H1 (cell line): ENCODE measurements at regions not wholly inside any gene's neighbourhood (a gene's known extent, or its start where the extent isn't known, plus 50 kb on each side); places are given as distances from the start of the nearest gene placed in this dataset.

ENCODE experiments used
- CTCF ChIA-PET: fragments of 300-600 bp; sonication (Branson Sonifier 250); formaldehyde crosslinking; loops from one replicate; lab custom pipeline; 2021; ENCODE audit not compliant: partially characterized antibody; lab: Charles Lee
- POLR2A ChIA-PET: fragments of 300-600 bp; sonication (Branson Sonifier 250); formaldehyde crosslinking; loops from one replicate; lab custom pipeline; 2021; ENCODE audit warnings: inconsistent platforms; ENCODE audit not compliant: partially characterized antibody; lab: Charles Lee
- DNase-seq, 2 experiments: peaks; one replicate each; pipeline versions ENCODE4 v3.0.0 to v3.0.0-alpha.2; 2010 to 2022; ENCODE audit warnings: low spot score in 2 of 2, low read depth in 1 of 2, mixed read lengths in 1 of 2
- FAIRE-seq: peaks from 2 replicates; lab custom pipeline; 2011; peaks lifted over from hg19 to GRCh38; lab: Jason Lieb, UNC
- H2AFZ ChIP-seq: 2 replicates; pipeline ENCODE4 v1.8.1; 2012; ENCODE audit warnings: low read length, inconsistent platforms
- H2AK5ac ChIP-seq: 2 replicates; pipeline ENCODE4 v1.6.1; 2013; ENCODE audit warnings: low read depth, low read length
- H2BK120ac ChIP-seq: replicated peaks from 2 replicates; pipeline ENCODE3; 2013; ENCODE audit warnings: low read depth, low read length, inconsistent platforms
- H2BK12ac ChIP-seq: 2 replicates; pipeline ENCODE4 v1.6.1; 2013; ENCODE audit warnings: low read depth, low read length
- H2BK15ac ChIP-seq: 2 replicates; pipeline ENCODE4 v1.6.1; 2013; ENCODE audit warnings: low read length
- H2BK20ac ChIP-seq: 2 replicates; pipeline ENCODE4 v1.6.1; 2013; ENCODE audit warnings: low read length
- H2BK5ac ChIP-seq: 2 replicates; pipeline ENCODE4 v1.6.1; 2013; ENCODE audit warnings: low read depth, low read length
- H3K14ac ChIP-seq: 2 replicates; pipeline ENCODE4 v1.6.1; 2013; ENCODE audit warnings: inconsistent platforms; ENCODE audit not compliant: insufficient read length
- H3K18ac ChIP-seq: 2 replicates; pipeline ENCODE4 v1.6.1; 2013; ENCODE audit warnings: low read length; ENCODE audit errors: extremely low read depth
- H3K23ac ChIP-seq: 2 replicates; pipeline ENCODE4 v1.6.1; 2013; ENCODE audit warnings: inconsistent platforms; ENCODE audit not compliant: insufficient read length
- H3K23me2 ChIP-seq: 2 replicates; pipeline ENCODE4 v1.6.1; 2013; ENCODE audit warnings: low read depth, low read length
- H3K27ac ChIP-seq: 2 replicates; pipeline ENCODE4 v1.6.1; 2011; ENCODE audit warnings: low read depth, low read length, inconsistent platforms
- H3K27me3 ChIP-seq, 4 experiments: replicated peaks in 1 of 4; 1 replicate in 1 of 4; 2 replicates in 3 of 4; pipeline versions ENCODE4 v1.6.1 to v1.8.1; 2011 to 2013; ENCODE audit warnings: low read length in 3 of 4, mild to moderate bottlenecking in 3 of 4, inconsistent platforms in 2 of 4, mixed read lengths in 2 of 4, moderate library complexity in 1 of 4; ENCODE audit not compliant: control insufficient read depth in 3 of 4, insufficient read depth in 3 of 4; ENCODE audit errors: extremely low read depth in 1 of 4
- H3K36me3 ChIP-seq, 4 experiments: 2 replicates each; pipeline versions ENCODE4 v1.6.1 to v1.8.1; 2011 to 2013; ENCODE audit warnings: mild to moderate bottlenecking in 4 of 4, low read length in 3 of 4, moderate library complexity in 2 of 4, control low read depth in 1 of 4, inconsistent platforms in 1 of 4; ENCODE audit not compliant: insufficient read depth in 4 of 4, control insufficient read depth in 2 of 4
- H3K4ac ChIP-seq: replicated peaks from 2 replicates; pipeline ENCODE3; 2013; ENCODE audit warnings: low read length, low read depth, mixed read lengths, inconsistent platforms; ENCODE audit not compliant: insufficient read length
- H3K4me1 ChIP-seq, 4 experiments: replicated peaks in 1 of 4; 1 replicate in 1 of 4; 2 replicates in 3 of 4; pipeline versions ENCODE4 v1.6.1 to v1.8.1; 2011 to 2013; ENCODE audit warnings: low read length in 3 of 4, inconsistent platforms in 2 of 4, mixed read lengths in 1 of 4; ENCODE audit not compliant: insufficient read depth in 4 of 4, control insufficient read depth in 3 of 4
- H3K4me2 ChIP-seq, 2 experiments: 2 replicates each; pipeline versions ENCODE4 v1.6.1 to v1.8.1; 2011 to 2013; ENCODE audit warnings: low read depth in 2 of 2, low read length in 2 of 2, control low read depth in 1 of 2, inconsistent platforms in 1 of 2, mild to moderate bottlenecking in 1 of 2; ENCODE audit not compliant: insufficient read depth in 1 of 2
- H3K4me3 ChIP-seq, 4 experiments: fragments of 200-600, 300-600 bp in 1 of 4; sonication (generic), shearing (Covaris generic), sonication (Bioruptor Twin) in 1 of 4; 2 replicates each; pipeline versions ENCODE4 v1.5.1 to v1.8.1; 2011 to 2016; ENCODE audit warnings: low read length in 4 of 4, low read depth in 3 of 4, control low read depth in 2 of 4, inconsistent platforms in 2 of 4, mild to moderate bottlenecking in 2 of 4, mixed read lengths in 1 of 4, moderate library complexity in 1 of 4; ENCODE audit not compliant: insufficient read depth in 2 of 4; ENCODE audit errors: extremely low read depth in 1 of 4
- H3K56ac ChIP-seq: replicated peaks from 2 replicates; pipeline ENCODE3; 2013; ENCODE audit warnings: low read depth, mild to moderate bottlenecking, mixed read lengths, low read length, inconsistent platforms; ENCODE audit not compliant: insufficient read length
- H3K79me1 ChIP-seq: 2 replicates; pipeline ENCODE4 v1.6.1; 2013; ENCODE audit warnings: low read depth, low read length, control low read depth
- H3K79me2 ChIP-seq, 2 experiments: 2 replicates each; pipeline versions ENCODE4 v1.6.1 to v1.8.1; 2012 to 2013; ENCODE audit warnings: low read length in 2 of 2, mild to moderate bottlenecking in 2 of 2, inconsistent platforms in 1 of 2; ENCODE audit not compliant: insufficient read depth in 2 of 2, control insufficient read depth in 1 of 2
- H3K9ac ChIP-seq, 4 experiments: replicated peaks in 1 of 4; 1 replicate in 1 of 4; 2 replicates in 3 of 4; pipeline versions ENCODE4 v1.6.1 to v1.8.1; 2011 to 2013; ENCODE audit warnings: low read depth in 3 of 4, low read length in 3 of 4, control low read depth in 2 of 4, mild to moderate bottlenecking in 2 of 4, moderate library complexity in 2 of 4, inconsistent platforms in 1 of 4; ENCODE audit errors: extremely low read depth in 1 of 4
- H3K9me3 ChIP-seq, 2 experiments: 2 replicates each; pipeline versions ENCODE4 v1.6.1 to v1.8.1; 2012 to 2013; ENCODE audit warnings: mild to moderate bottlenecking in 2 of 2, moderate library complexity in 2 of 2, control low read depth in 1 of 2, inconsistent platforms in 1 of 2, low read depth in 1 of 2, low read length in 1 of 2, mixed read lengths in 1 of 2; ENCODE audit not compliant: insufficient read depth in 2 of 2
- H4K20me1 ChIP-seq, 2 experiments: replicated peaks in 1 of 2; 2 replicates each; pipeline versions ENCODE3 to v1.8.1; 2011 to 2013; ENCODE audit warnings: inconsistent platforms in 2 of 2, low read length in 2 of 2, mild to moderate bottlenecking in 1 of 2; ENCODE audit not compliant: insufficient read depth in 2 of 2, control insufficient read depth in 1 of 2
- H4K5ac ChIP-seq: 2 replicates; pipeline ENCODE4 v1.6.1; 2013; ENCODE audit warnings: low read length, low read depth, mixed read lengths, inconsistent platforms; ENCODE audit not compliant: insufficient read length
- H4K8ac ChIP-seq: 2 replicates; pipeline ENCODE4 v1.8.0; 2013; ENCODE audit warnings: mild to moderate bottlenecking, moderate library complexity, low read length, inconsistent platforms; ENCODE audit not compliant: insufficient read depth; ENCODE audit errors: extremely low read depth
- H4K91ac ChIP-seq: replicated peaks from 2 replicates; pipeline ENCODE3; 2013; ENCODE audit warnings: low read length, mixed read lengths, inconsistent platforms; ENCODE audit not compliant: insufficient read length
- ASH2L ChIP-seq: fragments of 200-600, 300-600 bp; sonication (generic); IDR thresholded peaks from one replicate; pipeline ENCODE4 v1.7.1; 2017; ENCODE audit warnings: low read length
- BRCA1 ChIP-seq: IDR thresholded peaks from 2 replicates; pipeline ENCODE4 v1.6.1; 2012; ENCODE audit warnings: low read depth, low read length, improper control_type of control experiment
- EP300 ChIP-seq, 2 experiments: IDR thresholded peaks; 1 replicate in 1 of 2; 2 replicates in 1 of 2; pipeline ENCODE4 v1.6.1; 2011 to 2012; ENCODE audit warnings: low read depth in 2 of 2, low read length in 2 of 2, mild to moderate bottlenecking in 2 of 2, borderline replicate concordance in 1 of 2, inconsistent platforms in 1 of 2, moderate library complexity in 1 of 2
- JUND ChIP-seq: IDR thresholded peaks from 2 replicates; pipeline ENCODE4 v1.6.1; 2011; ENCODE audit warnings: mild to moderate bottlenecking, improper control_type of control experiment, low read length
- KDM5A ChIP-seq: fragments of 200-600 bp; IDR thresholded peaks from 2 replicates; pipeline ENCODE4 v1.7.1; 2012; ENCODE audit warnings: mild to moderate bottlenecking, low read length, inconsistent platforms, mixed read lengths
- SAP30 ChIP-seq: fragments of 300-600 bp; sonication (generic); IDR thresholded peaks from 2 replicates; pipeline ENCODE4 v1.7.1; 2012; ENCODE audit warnings: low read length, moderate library complexity, mild to moderate bottlenecking, inconsistent platforms; ENCODE audit not compliant: insufficient read depth, insufficient replicate concordance
- SIX5 ChIP-seq: IDR thresholded peaks from 2 replicates; pipeline ENCODE4 v1.6.1; 2011; ENCODE audit warnings: mild to moderate bottlenecking, low read depth, low read length
- SUZ12 ChIP-seq: fragments of 200-600 bp; sonication (generic); IDR thresholded peaks from 2 replicates; pipeline ENCODE4 v1.6.1; 2012; ENCODE audit warnings: mild to moderate bottlenecking, inconsistent platforms, low read length, moderate library complexity, mixed read lengths
- TCF12 ChIP-seq: IDR thresholded peaks from 2 replicates; pipeline ENCODE4 v1.6.1; 2011; ENCODE audit warnings: low read depth, mild to moderate bottlenecking, low read length
- YY1 ChIP-seq: IDR thresholded peaks from 2 replicates; pipeline ENCODE4 v1.6.1; 2011; ENCODE audit warnings: low read depth, mild to moderate bottlenecking, low read length
- ZNF274 ChIP-seq: IDR thresholded peaks from 2 replicates; pipeline ENCODE4 v1.7.0; 2012; ENCODE audit warnings: low read length, borderline replicate concordance; ENCODE audit errors: extremely low read depth
- WGBS, 2 experiments: shearing (Covaris generic) in 1 of 2; methylation state at CpG; one replicate each; pipeline versions ENCODE4 v1.1.6 to v1.1.7; 2013 to 2015; ENCODE audit warnings: low lambda C conversion rate in 2 of 2, mixed read lengths in 2 of 2, inconsistent platforms in 1 of 2, low coverage in 1 of 2, missing lambda C conversion rate in 1 of 2; ENCODE audit not compliant: insufficient replicate concordance in 2 of 2, insufficient coverage in 1 of 2, insufficient read length in 1 of 2; ENCODE audit errors: extremely low coverage in 1 of 2, missing lambda C conversion rate in 1 of 2; 5-methylcytosine and 5-hydroxymethylcytosine counted together

GRCh38 chr12:58728397-58728796 is 191.9 kb downstream of the LRIG3 start:
- WGBS, 2 experiments, result 87% methylated on average over 1 of the region's 1 CpG; no CpG with 5 or more reads in 1 of the 2 experiments
- Histone ChIP-seq H2BK5ac (no peak overlapping the region), H3K27ac (no peak overlapping the region), H3K56ac (no peak overlapping the region), H3K36me3 (no peaks in the 10 kb centered on the region), H3K18ac (no peak overlapping the region), H4K20me1 (no peaks in the 10 kb centered on the region), H4K5ac (no peak overlapping the region), H2AK5ac (no peak overlapping the region), H3K4me2 (no peak overlapping the region), H2BK120ac (no peak overlapping the region), H4K8ac (no peak overlapping the region), H3K23ac (no peak overlapping the region), H3K9ac (no peak overlapping the region), H3K27me3 (no peaks in the 10 kb centered on the region), H3K9me3 (no peaks in the 10 kb centered on the region), H3K4ac (no peak overlapping the region), H2BK20ac (no peak overlapping the region), H3K4me3 (no peak overlapping the region), H3K79me1 (no peaks in the 10 kb centered on the region), H3K14ac (no peak overlapping the region), H3K79me2 (no peaks in the 10 kb centered on the region), H3K4me1 (no peaks in the 10 kb centered on the region; a peak in 1 of 7 replicates), H2BK12ac (no peak overlapping the region), H3K23me2 (no peaks in the 10 kb centered on the region), H2BK15ac (no peak overlapping the region), H4K91ac (no peak overlapping the region), H2AFZ (no peak overlapping the region)
- DNase-seq, result no peak
- ChIA-PET CTCF (interaction anchor here (0.6 to 0.8 kb wide), 2 partner anchors 12 to 188 kb away, joined by 3 read pairs; no protein-coding TSS in a partner anchor), POLR2A (no interaction called here)
- FAIRE-seq, result no peak
- TF ChIP-seq SIX5 (no peak), ASH2L (no peak), KDM5A (no peak), ZNF274 (no peak), JUND (no peak), BRCA1 (no peak), SUZ12 (no peak), SAP30 (no peak), TCF12 (no peak), YY1 (no peak), EP300 (IDR thresholded peaks at IDR 0.05; ENCODE audit: borderline replicate concordance in 1 of 2, low read depth in 2 of 2, low read length in 2 of 2) (no peak)
